ENCODE measurements at regions not wholly inside any gene's neighbourhood (a gene's known extent, or its start where the extent isn't known, plus 50 kb on each side); places are given as distances from the start of the nearest gene placed in this dataset.

- no peak for TF ChIP-seq CTCF (conservative IDR thresholded peaks at IDR 0.05)
- TF ChIP-seq ZFX (IDR thresholded peaks at IDR 0.05), result no peak
- no peak overlapping the region for H3K27ac ChIP-seq
Measured at GRCh38 chr6:23365732-23366131, 760.3 kb upstream of the NRSN1 start.

GRCh38 chr6:23367311-23367710 is 758.7 kb upstream of the NRSN1 start:
- H3K27ac ChIP-seq, result no peak overlapping the region
- TF ChIP-seq ZFX (IDR thresholded peaks at IDR 0.05) (no peak), CTCF (conservative IDR thresholded peaks at IDR 0.05) (no peak)

DNA sequence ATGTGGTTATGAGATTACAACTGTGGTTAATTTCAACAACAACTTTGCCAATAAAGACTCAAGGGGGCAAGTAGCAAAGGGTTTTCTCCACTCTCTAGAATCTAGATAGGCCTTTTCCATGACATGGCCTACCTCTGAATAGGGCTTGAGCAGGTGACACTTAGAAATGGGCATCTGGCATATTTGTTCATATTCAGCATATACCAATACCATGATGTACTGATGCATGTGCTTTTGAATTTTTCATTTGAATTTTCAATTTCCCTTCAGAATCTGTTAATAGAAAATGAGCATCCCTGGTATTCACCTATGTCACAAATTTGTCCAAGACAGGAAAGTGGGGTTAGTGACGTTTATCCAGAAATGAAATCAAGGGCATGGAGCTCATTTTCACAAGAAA is 757.5 kb upstream of the NRSN1 start:
- TF ChIP-seq ZFX (IDR thresholded peaks at IDR 0.05) (no peak), CTCF (conservative IDR thresholded peaks at IDR 0.05) (no peak)
- no peak overlapping the region for H3K27ac ChIP-seq

DNA sequence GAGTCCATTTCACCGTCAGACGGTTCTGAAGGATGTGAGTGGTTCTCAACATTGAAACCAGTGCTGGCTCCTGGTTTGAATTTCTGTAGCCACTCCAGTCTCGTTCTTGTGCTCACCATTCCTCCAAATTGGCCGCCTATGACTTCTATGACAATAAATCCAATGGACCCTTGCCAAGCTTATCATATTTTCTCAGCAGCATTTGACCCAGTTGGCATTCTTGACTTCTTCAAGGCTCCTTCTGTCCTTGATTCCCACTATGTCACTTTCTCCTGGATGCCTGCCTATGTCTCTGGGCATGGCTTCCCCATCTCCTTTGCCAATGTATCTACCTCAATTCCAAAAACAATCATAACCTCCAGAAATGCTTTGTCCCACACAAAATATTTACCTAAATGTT is 756.0 kb upstream of the NRSN1 start:
- TF ChIP-seq ZFX (IDR thresholded peaks at IDR 0.05), result no peak
- no peak for TF ChIP-seq CTCF (conservative IDR thresholded peaks at IDR 0.05)
- H3K27ac ChIP-seq, result no peak overlapping the region

- no peak for TF ChIP-seq ZFX (IDR thresholded peaks at IDR 0.05)
- TF ChIP-seq CTCF (conservative IDR thresholded peaks at IDR 0.05), result no peak
- H3K27ac ChIP-seq, result no peak overlapping the region
Measured at GRCh38 chr6:23371132-23371915, 754.7 kb upstream of the NRSN1 start.

DNA sequence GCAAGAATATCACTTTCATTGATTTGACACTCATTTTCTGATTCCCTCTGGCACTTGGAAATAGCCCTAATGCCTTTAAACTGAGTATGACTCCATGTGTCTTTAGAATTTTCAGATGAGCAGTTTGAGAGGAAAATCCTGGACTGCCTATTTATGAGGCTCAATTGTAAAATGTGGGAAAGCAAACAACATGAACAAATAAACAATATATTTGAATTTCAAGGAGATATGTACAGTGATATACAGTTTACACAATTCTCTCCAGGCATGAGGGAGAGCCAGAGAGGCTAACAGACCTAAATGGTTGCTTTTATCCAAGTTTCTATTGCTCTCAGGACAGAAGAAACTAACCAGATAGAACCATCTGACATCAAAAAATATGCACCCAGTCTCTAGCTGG is 748.2 kb upstream of the NRSN1 start:
- TF ChIP-seq CTCF (conservative IDR thresholded peaks at IDR 0.05) (no peak), ZFX (IDR thresholded peaks at IDR 0.05) (no peak)
- H3K27ac ChIP-seq, result no peak overlapping the region

- H3K27ac ChIP-seq, result no peak overlapping the region
- TF ChIP-seq ZFX (IDR thresholded peaks at IDR 0.05), result no peak
- no peak for TF ChIP-seq CTCF (conservative IDR thresholded peaks at IDR 0.05)
Measured at GRCh38 chr6:23380465-23380864, 745.5 kb upstream of the NRSN1 start.
